HEK293 (cell line): ENCODE measurements at regions not wholly inside any gene's neighbourhood (a gene's known extent, or its start where the extent isn't known, plus 50 kb on each side); places are given as distances from the start of the nearest gene placed in this dataset.

Experiments used
- CTCF ChIA-PET: fragments of 350-600 bp; formaldehyde crosslinking; extraction: SDS; loops from one replicate; lab custom pipeline; 2021; ENCODE audit warnings: antibody characterized with exemption; lab: Yijun Ruan, JAX
- POLR2A ChIA-PET: fragments of 300-600 bp; formaldehyde crosslinking; extraction: SDS; loops from one replicate; lab custom pipeline; 2020; ENCODE audit warnings: antibody characterized with exemption, inconsistent platforms; lab: Yijun Ruan, JAX
- H3K27ac ChIP-seq: fragments of 200-500 bp; sonication (Bioruptor generic); 2 replicates; pipeline ENCODE4 v1.5.1; 2014; ENCODE audit warnings: low read depth, low read length, control low read depth, inconsistent platforms; ENCODE audit errors: extremely low read depth
- H3K36me3 ChIP-seq, 2 experiments: fragments of 200-500 bp in 1 of 2; sonication (Bioruptor generic) in 1 of 2; 1 replicate in 1 of 2; 2 replicates in 1 of 2; pipeline ENCODE4 v1.5.1; 2014 to 2017; ENCODE audit warnings: inconsistent platforms in 2 of 2, low read length in 2 of 2; ENCODE audit not compliant: control insufficient read depth in 2 of 2, insufficient read depth in 1 of 2
- H3K4me1 ChIP-seq: fragments of 200-500 bp; sonication (Bioruptor generic); 2 replicates; pipeline ENCODE4 v1.5.1; 2014; ENCODE audit warnings: mild to moderate bottlenecking, low read length, inconsistent platforms; ENCODE audit not compliant: control insufficient read depth, insufficient read depth
- H3K4me3 ChIP-seq: 2 replicates; pipeline ENCODE4 v1.5.1; 2011; ENCODE audit warnings: low read depth, mild to moderate bottlenecking, control low read depth, low read length, moderate library complexity
- H3K9me3 ChIP-seq: fragments of 200-500 bp; sonication (Bioruptor generic); 2 replicates; pipeline ENCODE4 v1.5.1; 2014; ENCODE audit warnings: low read depth, low read length, inconsistent platforms; ENCODE audit not compliant: control insufficient read depth, insufficient read depth
- EGR2 ChIP-seq: fragments of 450-650 bp; formaldehyde crosslinking; IDR thresholded peaks from 2 replicates; pipeline ENCODE4 v1.5.1; 2016; ENCODE audit warnings: low read depth, missing biosample characterization, missing genetic modification characterization
- GLI2 ChIP-seq: fragments of 450-650 bp; formaldehyde crosslinking; IDR thresholded peaks from 2 replicates; pipeline ENCODE4; 2017; ENCODE audit warnings: missing biosample characterization, missing genetic modification characterization, low read depth, borderline replicate concordance
- GLI4 ChIP-seq: fragments of 450-650 bp; formaldehyde crosslinking; IDR thresholded peaks from 2 replicates; pipeline ENCODE4 v1.5.1; 2016; ENCODE audit warnings: missing biosample characterization, missing genetic modification characterization
- HOXA7 ChIP-seq: sonication (generic); formaldehyde crosslinking; IDR thresholded peaks from 2 replicates; pipeline ENCODE4 v1.8.1; 2022; ENCODE audit warnings: missing genetic modification reagents, borderline replicate concordance
- HOXC10 ChIP-seq: sonication (generic); formaldehyde crosslinking; IDR thresholded peaks from 2 replicates; pipeline ENCODE4 v1.8.1; 2023; ENCODE audit warnings: mild to moderate bottlenecking, missing genetic modification reagents
- KLF9 ChIP-seq: fragments of 450-650 bp; formaldehyde crosslinking; IDR thresholded peaks from 2 replicates; pipeline ENCODE4 v1.5.1; 2016; ENCODE audit warnings: missing biosample characterization, missing genetic modification characterization, low read depth
- SP7 ChIP-seq: fragments of 450-650 bp; formaldehyde crosslinking; IDR thresholded peaks from 2 replicates; pipeline ENCODE4 v1.5.1; 2016; ENCODE audit warnings: missing biosample characterization, missing genetic modification characterization
- YY2 ChIP-seq: fragments of 450-650 bp; formaldehyde crosslinking; IDR thresholded peaks from 2 replicates; pipeline ENCODE4 v1.5.1; 2016; ENCODE audit warnings: missing biosample characterization, missing genetic modification characterization
- ZBTB20 ChIP-seq: fragments of 450-650 bp; formaldehyde crosslinking; IDR thresholded peaks from 2 replicates; pipeline ENCODE4 v1.5.1; 2016; ENCODE audit warnings: missing biosample characterization, missing genetic modification characterization
- ZFP3 ChIP-seq: fragments of 450-650 bp; formaldehyde crosslinking; IDR thresholded peaks from 2 replicates; pipeline ENCODE4 v1.5.1; 2016; ENCODE audit warnings: low read depth, missing biosample characterization, missing genetic modification characterization
- ZFP37 ChIP-seq: fragments of 450-650 bp; formaldehyde crosslinking; IDR thresholded peaks from 2 replicates; pipeline ENCODE4 v1.5.1; 2016; ENCODE audit warnings: missing biosample characterization, missing genetic modification characterization
- ZNF133 ChIP-seq: fragments of 450-650 bp; formaldehyde crosslinking; IDR thresholded peaks from 2 replicates; pipeline ENCODE4 v1.5.1; 2016; ENCODE audit warnings: missing biosample characterization, missing genetic modification characterization
- ZNF169 ChIP-seq: fragments of 450-650 bp; formaldehyde crosslinking; IDR thresholded peaks from 2 replicates; pipeline ENCODE4 v1.5.1; 2016; ENCODE audit warnings: missing biosample characterization, missing genetic modification characterization
- ZNF211 ChIP-seq: fragments of 450-650 bp; formaldehyde crosslinking; IDR thresholded peaks from 2 replicates; pipeline ENCODE4 v1.5.1; 2016; ENCODE audit warnings: low read depth, missing biosample characterization, missing genetic modification characterization
- ZNF24 ChIP-seq: fragments of 450-650 bp; formaldehyde crosslinking; IDR thresholded peaks from 2 replicates; pipeline ENCODE4 v1.5.1; 2016; ENCODE audit warnings: missing biosample characterization, missing genetic modification characterization
- ZNF248 ChIP-seq: fragments of 450-650 bp; formaldehyde crosslinking; IDR thresholded peaks from 2 replicates; pipeline ENCODE4 v1.5.1; 2017; ENCODE audit warnings: missing biosample characterization, missing genetic modification characterization
- ZNF274 ChIP-seq, 2 experiments: fragments of 200-500 bp in 1 of 2; fragments of 450-650 bp in 1 of 2; sonication (Bioruptor generic) in 1 of 2; formaldehyde crosslinking in 1 of 2; IDR thresholded peaks; 2 replicates each; pipeline versions ENCODE4 v1.5.1 to v1.6.1; 2014 to 2016; ENCODE audit warnings: borderline replicate concordance in 1 of 2, inconsistent platforms in 1 of 2, low read length in 1 of 2, missing biosample characterization in 1 of 2, missing genetic modification characterization in 1 of 2
- ZNF302 ChIP-seq: fragments of 450-650 bp; formaldehyde crosslinking; IDR thresholded peaks from 2 replicates; pipeline ENCODE4 v1.5.1; 2016; ENCODE audit warnings: missing biosample characterization, missing genetic modification characterization, low read depth
- ZNF335 ChIP-seq: fragments of 450-650 bp; formaldehyde crosslinking; conservative IDR thresholded peaks from 2 replicates; pipeline ENCODE4 v1.5.1; 2016; ENCODE audit warnings: missing biosample characterization, missing genetic modification characterization
- ZNF341 ChIP-seq: fragments of 450-650 bp; formaldehyde crosslinking; IDR thresholded peaks from 2 replicates; pipeline ENCODE4; 2016; ENCODE audit warnings: low read depth, missing biosample characterization, missing genetic modification characterization
- ZNF366 ChIP-seq: fragments of 450-650 bp; formaldehyde crosslinking; conservative IDR thresholded peaks from 2 replicates; pipeline ENCODE4 v1.5.1; 2016; ENCODE audit warnings: missing biosample characterization, missing genetic modification characterization
- ZNF426 ChIP-seq: fragments of 450-650 bp; formaldehyde crosslinking; IDR thresholded peaks from 2 replicates; pipeline ENCODE4 v1.5.1; 2017; ENCODE audit warnings: missing biosample characterization, missing genetic modification characterization, mild to moderate bottlenecking, inconsistent platforms, moderate library complexity
- ZNF571 ChIP-seq: fragments of 450-650 bp; formaldehyde crosslinking; IDR thresholded peaks from 2 replicates; pipeline ENCODE4 v1.5.0; 2017; ENCODE audit warnings: missing biosample characterization, missing genetic modification characterization
- ZNF585B ChIP-seq: fragments of 450-650 bp; formaldehyde crosslinking; IDR thresholded peaks from 2 replicates; pipeline ENCODE4 v1.5.1; 2016; ENCODE audit warnings: missing biosample characterization, missing genetic modification characterization
- ZNF596 ChIP-seq: fragments of 450-650 bp; IDR thresholded peaks from 2 replicates; pipeline ENCODE4 v1.5.0; 2018; ENCODE audit warnings: missing biosample characterization, mild to moderate bottlenecking, missing genetic modification characterization, moderate library complexity
- ZNF76 ChIP-seq: fragments of 450-650 bp; formaldehyde crosslinking; IDR thresholded peaks from 2 replicates; pipeline ENCODE4; 2016; ENCODE audit warnings: low read depth, missing biosample characterization, missing genetic modification characterization, borderline replicate concordance
- ZSCAN16 ChIP-seq: fragments of 450-650 bp; formaldehyde crosslinking; IDR thresholded peaks from 2 replicates; pipeline ENCODE4 v1.5.1; 2016; ENCODE audit warnings: missing biosample characterization, missing genetic modification characterization
- TF ChIP-seq, protein P1 (sequence below): fragments of 450-650 bp; formaldehyde crosslinking; IDR thresholded peaks from 2 replicates; pipeline ENCODE4 v1.5.1; 2016; ENCODE audit warnings: missing biosample characterization, missing genetic modification characterization

DNA sequence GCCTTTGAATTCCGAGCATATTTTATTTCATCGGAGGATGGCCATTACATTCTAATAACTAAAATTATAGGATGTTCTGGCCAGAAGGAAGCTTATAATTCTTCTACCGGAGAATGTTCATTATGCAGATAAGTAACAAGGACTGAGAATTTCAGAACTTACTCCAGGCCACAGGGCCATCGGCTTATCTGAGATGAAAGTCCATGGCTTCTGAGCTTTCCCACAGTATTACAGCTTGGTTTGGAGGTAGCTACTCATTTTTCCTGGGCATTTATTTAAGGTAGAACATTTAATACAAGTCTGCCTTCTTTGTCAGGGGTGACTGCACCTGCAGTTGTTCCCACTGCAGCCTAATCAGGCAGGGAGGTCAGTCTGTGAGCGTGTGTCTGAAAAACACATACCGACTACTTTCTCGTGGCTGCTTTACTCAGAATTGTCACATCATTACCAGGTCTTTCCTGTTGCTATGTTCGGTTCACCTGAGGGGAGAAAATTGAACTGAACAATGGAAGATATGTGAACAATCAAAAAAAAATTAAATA, 219.7 kb upstream of the CPHXL start (continued):
- TF ChIP-seq, protein P1, sequence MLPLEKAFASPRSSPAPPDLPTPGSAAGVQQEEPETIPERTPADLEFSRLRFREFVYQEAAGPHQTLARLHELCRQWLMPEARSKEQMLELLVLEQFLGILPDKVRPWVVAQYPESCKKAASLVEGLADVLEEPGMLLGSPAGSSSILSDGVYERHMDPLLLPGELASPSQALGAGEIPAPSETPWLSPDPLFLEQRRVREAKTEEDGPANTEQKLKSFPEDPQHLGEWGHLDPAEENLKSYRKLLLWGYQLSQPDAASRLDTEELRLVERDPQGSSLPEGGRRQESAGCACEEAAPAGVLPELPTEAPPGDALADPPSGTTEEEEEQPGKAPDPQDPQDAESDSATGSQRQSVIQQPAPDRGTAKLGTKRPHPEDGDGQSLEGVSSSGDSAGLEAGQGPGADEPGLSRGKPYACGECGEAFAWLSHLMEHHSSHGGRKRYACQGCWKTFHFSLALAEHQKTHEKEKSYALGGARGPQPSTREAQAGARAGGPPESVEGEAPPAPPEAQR (tag by site-specific recombination) = no peak
- TF ChIP-seq HOXA7 (CRISPR knock-in tag) = no peak
- TF ChIP-seq ZNF335 (tag by site-specific recombination) = no peak

DNA sequence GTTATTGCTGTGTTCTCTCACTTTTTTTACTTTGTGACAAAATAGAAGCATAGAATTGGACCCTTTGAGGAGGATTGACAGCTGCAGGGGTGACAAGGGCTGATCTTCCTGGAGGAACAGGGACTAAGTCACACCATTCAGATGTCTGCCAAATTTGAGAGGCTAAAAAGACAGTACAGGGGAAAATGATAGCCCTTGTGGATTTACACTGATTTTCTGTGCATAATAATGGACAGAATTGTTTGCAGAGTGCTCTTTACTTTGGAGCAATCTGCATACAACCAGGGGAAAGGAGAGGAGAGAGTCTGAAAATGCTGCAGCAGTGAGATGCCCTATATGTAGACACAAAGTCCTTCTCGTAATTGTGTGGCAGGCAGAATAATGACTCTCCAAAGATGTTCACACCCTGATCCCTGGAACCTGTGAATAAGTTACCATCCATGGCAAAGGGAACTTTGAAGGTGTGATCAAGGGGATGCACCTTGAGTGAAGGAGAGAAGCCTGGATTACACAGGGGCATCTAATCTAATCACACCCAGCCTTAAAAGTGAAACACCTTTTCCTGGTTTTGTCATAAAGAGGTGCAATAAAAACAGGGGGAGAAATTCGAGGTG, 221.4 kb upstream of the CPHXL start:
- Histone ChIP-seq H3K9me3 (no peaks in the 10 kb centered on the region), H3K4me3 (no peak overlapping the region), H3K4me1 (no peaks in the 10 kb centered on the region), H3K27ac (no peak overlapping the region), H3K36me3 (no peaks in the 10 kb centered on the region)
- POLR2A ChIA-PET = no interaction called here
- TF ChIP-seq YY2 (tag by site-specific recombination) (no peak), ZNF133 (tag by site-specific recombination) (no peak), ZNF426 (tag by site-specific recombination) (no peak), ZNF302 (tag by site-specific recombination) (no peak), ZNF248 (tag by site-specific recombination) (no peak)
- CTCF ChIA-PET = no interaction called here

DNA sequence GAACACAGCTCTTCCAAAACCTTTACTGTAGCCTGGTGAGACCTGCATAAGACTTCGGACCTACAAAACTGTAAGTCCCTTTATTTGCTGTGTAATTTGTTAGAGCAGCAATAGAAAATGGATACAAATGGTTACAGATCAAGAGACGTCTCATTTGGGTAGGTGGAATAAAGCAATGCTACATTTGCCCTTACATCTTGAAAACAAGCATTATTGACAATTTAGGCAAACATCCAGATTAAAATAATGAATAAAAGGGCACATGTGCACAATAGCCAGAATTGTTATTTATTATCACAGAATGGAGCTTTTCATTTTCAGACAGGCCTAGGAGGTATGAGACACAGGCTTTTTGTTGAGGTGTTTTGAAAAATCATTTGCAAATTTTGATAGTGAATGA, 222.2 kb upstream of the CPHXL start:
- ChIA-PET POLR2A (no interaction called here), CTCF (no interaction called here)
- Histone ChIP-seq H3K9me3 (no peaks in the 10 kb centered on the region), H3K4me3 (no peak overlapping the region), H3K36me3 (no peaks in the 10 kb centered on the region), H3K27ac (no peak overlapping the region), H3K4me1 (no peaks in the 10 kb centered on the region)
- TF ChIP-seq ZNF596 (tag by site-specific recombination) (no peak), KLF9 (tag by site-specific recombination) (no peak), ZNF24 (tag by site-specific recombination) (no peak), ZNF211 (tag by site-specific recombination) (no peak), ZNF571 (tag by site-specific recombination) (no peak), ZNF76 (tag by site-specific recombination) (no peak), HOXC10 (CRISPR knock-in tag) (no peak), EGR2 (tag by site-specific recombination) (no peak), GLI2 (no peak), ZFP3 (no peak), ZFP37 (no peak), GLI4 (tag by site-specific recombination) (no peak), ZNF366 (tag by site-specific recombination) (no peak), ZNF169 (tag by site-specific recombination) (no peak), ZNF341 (no peak), ZBTB20 (tag by site-specific recombination) (no peak), SP7 (tag by site-specific recombination) (no peak), ZNF274 (IDR thresholded peaks at IDR 0.05; ENCODE audit: low read length) (no peak), ZNF274 (tag by site-specific recombination; IDR thresholded peaks at IDR 0.05; ENCODE audit: borderline replicate concordance) (no peak), ZNF585B (tag by site-specific recombination) (no peak), ZSCAN16 (tag by site-specific recombination) (no peak)
